ENCODE measurements at regions not wholly inside any gene's neighbourhood (a gene's known extent, or its start where the extent isn't known, plus 50 kb on each side); places are given as distances from the start of the nearest gene placed in this dataset.

- Histone ChIP-seq H3K27me3 (ENCODE audit: control insufficient read depth, extremely low read depth, insufficient read depth, low read length) (peaks cover 12% of the 10 kb centered on the region), H3K79me2 (ENCODE audit: control insufficient read depth, insufficient read depth, low read length) (no peaks in the 10 kb centered on the region), H4K20me1 (ENCODE audit: control insufficient read depth, extremely low read depth, insufficient read depth, low read length) (no peaks in the 10 kb centered on the region), H3K4me2 (ENCODE audit: control insufficient read depth, extremely low read depth, insufficient read depth, low read depth, low read length) (no peak overlapping the region), H3K36me3 (ENCODE audit: control insufficient read depth in 2 of 2, extremely low read depth in 1 of 2, insufficient read depth in 2 of 2, low read length in 2 of 2) (no peaks in the 10 kb centered on the region), H3K9me1 (ENCODE audit: control insufficient read depth, extremely low read depth, insufficient read depth, low read length) (no peaks in the 10 kb centered on the region), H2AFZ (ENCODE audit: control insufficient read depth, low read length) (no peak overlapping the region), H3K27ac (ENCODE audit: control insufficient read depth, insufficient read depth, low read length) (no peak overlapping the region), H3K4me3 (ENCODE audit: control insufficient read depth in 2 of 3, extremely low read depth in 1 of 3, insufficient read depth in 2 of 3, low read depth in 1 of 3, low read length in 3 of 3) (no peak overlapping the region), H3K4me1 (ENCODE audit: control insufficient read depth, extremely low read depth, insufficient read depth, low read length) (no peaks in the 10 kb centered on the region), H3K9me3 (ENCODE audit: control insufficient read depth, low read depth, low read length) (no peaks in the 10 kb centered on the region), H3K9ac (ENCODE audit: control insufficient read depth, extremely low read depth, insufficient read depth, low read length) (no peak overlapping the region)
- DNase-seq (ENCODE audit: low read depth, low spot score) (no peak), FAIRE-seq (no peak)
- dilution Hi-C loops (cut with MboI; ENCODE audit: extremely low pct_ligation_motif_present, low sequenced_read_pairs): no loop called here
- TF ChIP-seq EZH2 (IDR thresholded peaks at IDR 0.05; ENCODE audit: low read length) (no peak), CTCF (optimal IDR thresholded peaks at IDR 0.05 in 1 of 3, IDR thresholded peaks at IDR 0.05 in 1 of 3, conservative IDR thresholded peaks at IDR 0.05 in 1 of 3; ENCODE audit: extremely low read depth in 1 of 3, insufficient read depth in 2 of 3, low read length in 3 of 3) (no peak)
Measured at GRCh38 chr12:67182551-67182950, 86.6 kb upstream of the CAND1 start.

DNA sequence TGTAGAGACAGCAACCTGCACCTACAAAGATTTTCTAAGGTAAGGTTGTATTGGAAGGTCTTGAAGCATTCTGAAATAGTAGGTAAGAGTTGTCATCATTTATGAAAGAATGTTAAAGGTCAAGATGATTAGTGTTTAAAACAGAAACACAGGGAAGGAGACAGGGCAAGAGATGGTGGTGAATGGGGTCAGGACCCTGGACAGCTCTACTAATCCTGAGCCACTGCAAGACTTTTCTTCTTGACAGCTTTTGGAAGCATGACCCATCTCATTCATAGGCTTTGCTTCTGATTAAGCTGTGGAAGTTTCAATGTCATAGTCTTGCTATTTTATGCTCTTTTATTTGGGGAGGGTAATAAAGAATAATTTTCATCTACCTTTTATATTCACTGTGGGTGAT lies 75.5 kb upstream of the CAND1 start:
- peaks cover 5% of the 10 kb centered on the region for H3K27me3 ChIP-seq (ENCODE audit: control insufficient read depth, extremely low read depth, insufficient read depth, low read length)
- no peaks in the 10 kb centered on the region for H3K4me1 ChIP-seq (ENCODE audit: control insufficient read depth, extremely low read depth, insufficient read depth, low read length)
- no peak overlapping the region for H3K27ac ChIP-seq (ENCODE audit: control insufficient read depth, insufficient read depth, low read length)
- FAIRE-seq (peak; percentile 71), DNase-seq (ENCODE audit: low read depth, low spot score) (no peak)
- no peak overlapping the region for H3K9ac ChIP-seq (ENCODE audit: control insufficient read depth, extremely low read depth, insufficient read depth, low read length)
- no peaks in the 10 kb centered on the region for H3K9me1 ChIP-seq (ENCODE audit: control insufficient read depth, extremely low read depth, insufficient read depth, low read length)
- H3K4me2 ChIP-seq (ENCODE audit: control insufficient read depth, extremely low read depth, insufficient read depth, low read depth, low read length): no peak overlapping the region
- TF ChIP-seq EZH2 (IDR thresholded peaks at IDR 0.05; ENCODE audit: low read length) (no peak), CTCF (optimal IDR thresholded peaks at IDR 0.05 in 1 of 3, IDR thresholded peaks at IDR 0.05 in 1 of 3, conservative IDR thresholded peaks at IDR 0.05 in 1 of 3; ENCODE audit: extremely low read depth in 1 of 3, insufficient read depth in 2 of 3, low read length in 3 of 3) (no peak)
- no peaks in the 10 kb centered on the region for H3K9me3 ChIP-seq (ENCODE audit: control insufficient read depth, low read depth, low read length)
- H4K20me1 ChIP-seq (ENCODE audit: control insufficient read depth, extremely low read depth, insufficient read depth, low read length): no peaks in the 10 kb centered on the region
- no peak overlapping the region for H3K4me3 ChIP-seq (ENCODE audit: control insufficient read depth in 2 of 3, extremely low read depth in 1 of 3, insufficient read depth in 2 of 3, low read depth in 1 of 3, low read length in 3 of 3)
- H3K79me2 ChIP-seq (ENCODE audit: control insufficient read depth, insufficient read depth, low read length): no peaks in the 10 kb centered on the region
- no peak overlapping the region for H2AFZ ChIP-seq (ENCODE audit: control insufficient read depth, low read length)
- dilution Hi-C loops (cut with MboI; ENCODE audit: extremely low pct_ligation_motif_present, low sequenced_read_pairs): no loop called here
- no peaks in the 10 kb centered on the region for H3K36me3 ChIP-seq (ENCODE audit: control insufficient read depth in 2 of 2, extremely low read depth in 1 of 2, insufficient read depth in 2 of 2, low read length in 2 of 2)

Data from keratinocyte (primary cell).